GM23338 (cell line): ENCODE measurements at regions not wholly inside any gene's neighbourhood (a gene's known extent, or its start where the extent isn't known, plus 50 kb on each side); places are given as distances from the start of the nearest gene placed in this dataset.

ENCODE experiments used
- EZH2 ChIP-seq: fragments of 200-600 bp; sonication (generic); IDR thresholded peaks from one replicate; pipeline ENCODE4 v1.8.0; 2017; ENCODE audit warnings: antibody characterized with exemption, mild to moderate bottlenecking, low read depth; ENCODE audit not compliant: unreplicated experiment
- JUNB ChIP-seq: IDR thresholded peaks from one replicate; pipeline ENCODE4 v1.6.1; 2016; ENCODE audit warnings: antibody characterized with exemption; ENCODE audit not compliant: unreplicated experiment
- NANOG ChIP-seq: IDR thresholded peaks from 2 replicates; pipeline ENCODE4 v1.6.1; 2016; ENCODE audit warnings: antibody characterized with exemption, borderline replicate concordance
- POLR2AphosphoS5 ChIP-seq: IDR thresholded peaks from 2 replicates; pipeline ENCODE4 v1.6.1; 2016; ENCODE audit warnings: antibody characterized with exemption, low read depth
- TF ChIP-seq, protein P1 (sequence below), 2 experiments: fragments of 200-600 bp in 1 of 2; sonication (generic) in 1 of 2; conservative IDR thresholded peaks; 2 replicates each; pipeline versions ENCODE4 v1.5.1 to v1.6.1; 2016 to 2017; ENCODE audit warnings: antibody characterized with exemption in 2 of 2, low read depth in 2 of 2, mild to moderate bottlenecking in 2 of 2, moderate library complexity in 1 of 2

- TF ChIP-seq NANOG, result no peak
- TF ChIP-seq, protein P1, sequence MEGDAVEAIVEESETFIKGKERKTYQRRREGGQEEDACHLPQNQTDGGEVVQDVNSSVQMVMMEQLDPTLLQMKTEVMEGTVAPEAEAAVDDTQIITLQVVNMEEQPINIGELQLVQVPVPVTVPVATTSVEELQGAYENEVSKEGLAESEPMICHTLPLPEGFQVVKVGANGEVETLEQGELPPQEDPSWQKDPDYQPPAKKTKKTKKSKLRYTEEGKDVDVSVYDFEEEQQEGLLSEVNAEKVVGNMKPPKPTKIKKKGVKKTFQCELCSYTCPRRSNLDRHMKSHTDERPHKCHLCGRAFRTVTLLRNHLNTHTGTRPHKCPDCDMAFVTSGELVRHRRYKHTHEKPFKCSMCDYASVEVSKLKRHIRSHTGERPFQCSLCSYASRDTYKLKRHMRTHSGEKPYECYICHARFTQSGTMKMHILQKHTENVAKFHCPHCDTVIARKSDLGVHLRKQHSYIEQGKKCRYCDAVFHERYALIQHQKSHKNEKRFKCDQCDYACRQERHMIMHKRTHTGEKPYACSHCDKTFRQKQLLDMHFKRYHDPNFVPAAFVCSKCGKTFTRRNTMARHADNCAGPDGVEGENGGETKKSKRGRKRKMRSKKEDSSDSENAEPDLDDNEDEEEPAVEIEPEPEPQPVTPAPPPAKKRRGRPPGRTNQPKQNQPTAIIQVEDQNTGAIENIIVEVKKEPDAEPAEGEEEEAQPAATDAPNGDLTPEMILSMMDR (conservative IDR thresholded peaks at IDR 0.05; ENCODE audit: low read depth in 2 of 2), result no peak
- TF ChIP-seq EZH2, result no peak
- no peak for TF ChIP-seq POLR2AphosphoS5
- no peak for TF ChIP-seq JUNB
These were observed 179.0 kb downstream of the NXPE2 start for GRCh38 chr11:114857281-114857680.
